Tibial nerve (tissue), 4 donors: ENCODE measurements at regions not wholly inside any gene's neighbourhood (a gene's known extent, or its start where the extent isn't known, plus 50 kb on each side); places are given as distances from the start of the nearest gene placed in this dataset.
A peak's percentile ranks its signal among the peaks of the same experiment; 100 is the strongest.

Source experiments
- DNase-seq, 2 donors: peaks; one replicate each; pipeline ENCODE4 v3.0.0-alpha.2; 2019; ENCODE audit warnings: low spot score in 2 of 2
- H3K27ac ChIP-seq, 4 donors: fragments of 200-600 bp; sonication (generic) in 3 of 4; one replicate each; pipeline ENCODE4 v1.5.1; 2017 to 2019; ENCODE audit warnings: mild to moderate bottlenecking in 1 of 4
- H3K27me3 ChIP-seq, 2 donors: fragments of 200-600 bp; sonication (generic) in 1 of 2; one replicate each; pipeline versions ENCODE4 v1.5.1 to v1.6.0; 2017 to 2019
- H3K36me3 ChIP-seq, 3 donors: fragments of 200-600 bp; sonication (generic); one replicate each; pipeline ENCODE4 v1.5.1; 2018 to 2019
- H3K4me1 ChIP-seq, 4 donors: fragments of 200-600 bp; sonication (generic) in 3 of 4; one replicate each; pipeline ENCODE4 v1.5.1; 2017 to 2019
- H3K4me3 ChIP-seq, 4 donors: fragments of 200-600 bp; sonication (generic) in 3 of 4; one replicate each; pipeline ENCODE4 v1.5.1; 2017 to 2019; ENCODE audit warnings: mild to moderate bottlenecking in 1 of 4, moderate library complexity in 1 of 4
- H3K9me3 ChIP-seq, 4 donors: fragments of 200-600 bp; sonication (generic) in 3 of 4; one replicate each; pipeline ENCODE4 v1.5.1; 2017 to 2019
- EP300 ChIP-seq, 2 donors: sonication (generic); formaldehyde crosslinking; IDR thresholded peaks; one replicate each; pipeline ENCODE4 v1.6.1; 2017; ENCODE audit warnings: antibody characterized with exemption in 2 of 2, mild to moderate bottlenecking in 1 of 2
- POLR2A ChIP-seq, 2 donors: fragments of 450-650 bp; IDR thresholded peaks; one replicate each; pipeline ENCODE4 v1.6.1; 2017; ENCODE audit warnings: antibody characterized with exemption in 2 of 2, mild to moderate bottlenecking in 2 of 2, moderate library complexity in 2 of 2
- WGBS, 2 donors: methylation state at CpG; one replicate each; pipeline ENCODE4 v1.1.5; 2018; 5-methylcytosine and 5-hydroxymethylcytosine counted together
- TF ChIP-seq, protein P1 (sequence below), 5 experiments: fragments of 200-600 bp in 3 of 5; fragments of 450-650 bp in 2 of 5; sonication (generic) in 3 of 5; IDR thresholded peaks; one replicate each; pipeline ENCODE4 v1.5.1; 2016 to 2019; ENCODE audit warnings: antibody characterized with exemption in 5 of 5, mild to moderate bottlenecking in 3 of 5, moderate library complexity in 2 of 5

DNA sequence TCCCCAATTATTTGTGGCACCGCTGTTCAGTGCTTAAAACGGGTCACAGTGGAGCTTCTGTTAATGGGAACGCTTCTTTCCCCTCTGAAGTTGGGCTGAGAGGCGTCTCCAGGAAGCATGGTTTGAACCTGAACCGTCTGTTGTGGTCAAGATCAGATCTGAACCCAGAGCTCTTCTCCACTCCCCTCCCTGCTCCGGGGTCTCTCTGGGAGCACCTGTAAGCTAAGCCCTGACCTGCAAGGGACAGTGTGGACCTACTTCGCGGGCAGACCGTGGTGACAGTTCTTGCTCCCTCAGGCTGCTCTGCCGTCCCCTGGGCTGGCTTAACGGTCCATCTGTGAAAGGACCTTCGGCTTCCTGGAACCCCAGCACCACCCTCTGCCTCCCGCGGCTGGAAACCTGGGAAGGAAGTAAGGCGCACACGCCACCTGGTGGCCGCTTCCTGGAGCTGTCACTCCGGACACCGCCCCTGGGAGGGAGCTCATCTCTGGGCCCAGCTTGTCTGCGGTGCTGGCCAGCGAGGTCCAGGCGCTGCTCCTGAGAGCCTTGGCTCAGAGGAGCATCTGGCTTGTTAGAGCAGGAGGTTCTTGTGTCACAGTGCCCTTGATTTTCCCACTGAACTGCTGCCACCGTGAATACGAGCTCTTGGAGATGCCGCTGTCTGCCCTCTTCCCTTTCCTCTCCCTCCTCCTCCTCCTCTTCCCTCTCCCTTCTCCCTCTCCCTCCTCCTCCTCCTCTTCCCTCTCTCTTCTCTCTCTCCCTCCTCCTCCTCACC lies 518.5 kb upstream of the EEF2KMT start:
- no peak overlapping the region for H3K4me3 ChIP-seq
- 20 to 22% methylated on average over 19 to 20 of the region's 25 CpGs for WGBS, 2 donors
- TF ChIP-seq, protein P1, sequence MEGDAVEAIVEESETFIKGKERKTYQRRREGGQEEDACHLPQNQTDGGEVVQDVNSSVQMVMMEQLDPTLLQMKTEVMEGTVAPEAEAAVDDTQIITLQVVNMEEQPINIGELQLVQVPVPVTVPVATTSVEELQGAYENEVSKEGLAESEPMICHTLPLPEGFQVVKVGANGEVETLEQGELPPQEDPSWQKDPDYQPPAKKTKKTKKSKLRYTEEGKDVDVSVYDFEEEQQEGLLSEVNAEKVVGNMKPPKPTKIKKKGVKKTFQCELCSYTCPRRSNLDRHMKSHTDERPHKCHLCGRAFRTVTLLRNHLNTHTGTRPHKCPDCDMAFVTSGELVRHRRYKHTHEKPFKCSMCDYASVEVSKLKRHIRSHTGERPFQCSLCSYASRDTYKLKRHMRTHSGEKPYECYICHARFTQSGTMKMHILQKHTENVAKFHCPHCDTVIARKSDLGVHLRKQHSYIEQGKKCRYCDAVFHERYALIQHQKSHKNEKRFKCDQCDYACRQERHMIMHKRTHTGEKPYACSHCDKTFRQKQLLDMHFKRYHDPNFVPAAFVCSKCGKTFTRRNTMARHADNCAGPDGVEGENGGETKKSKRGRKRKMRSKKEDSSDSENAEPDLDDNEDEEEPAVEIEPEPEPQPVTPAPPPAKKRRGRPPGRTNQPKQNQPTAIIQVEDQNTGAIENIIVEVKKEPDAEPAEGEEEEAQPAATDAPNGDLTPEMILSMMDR (IDR thresholded peaks at IDR 0.05), result peak; percentile 24 to 62 (median 41)
- no peak for TF ChIP-seq EP300 (IDR thresholded peaks at IDR 0.05)
- no peak for TF ChIP-seq POLR2A (IDR thresholded peaks at IDR 0.05)
- no peaks in the 10 kb centered on the region for H3K27me3 ChIP-seq
- no peaks in the 10 kb centered on the region for H3K4me1 ChIP-seq
- no peaks in the 10 kb centered on the region for H3K9me3 ChIP-seq
- peak; percentile 7 to 18 for DNase-seq
- no peak overlapping the region for H3K27ac ChIP-seq
- H3K36me3 ChIP-seq, result no peaks in the 10 kb centered on the region

DNA sequence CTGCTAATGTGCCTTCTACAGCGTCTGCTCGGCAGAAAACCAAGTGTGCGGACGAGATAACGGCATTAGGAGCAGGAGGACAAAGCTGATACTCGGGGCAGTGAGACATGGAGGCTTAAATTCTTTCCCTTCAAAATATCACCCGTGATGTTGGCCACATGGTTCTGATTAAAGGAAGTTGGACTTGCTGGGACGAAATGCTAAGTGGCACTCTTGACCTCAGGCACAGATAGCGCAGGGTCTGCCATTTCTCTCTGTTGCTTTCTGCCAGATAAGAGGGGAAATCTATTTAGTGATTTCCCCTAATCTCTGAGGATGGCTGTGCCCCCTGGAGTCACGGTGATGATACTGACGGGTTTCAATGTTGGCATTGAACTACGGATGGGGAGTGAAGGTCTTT lies 509.6 kb upstream of the EEF2KMT start:
- Histone ChIP-seq H3K4me3 (no peak overlapping the region), H3K4me1 (no peaks in the 10 kb centered on the region), H3K9me3 (no peaks in the 10 kb centered on the region), H3K27ac (no peak overlapping the region), H3K36me3 (no peaks in the 10 kb centered on the region), H3K27me3 (no peaks in the 10 kb centered on the region)
- 48 to 66% methylated on average over 12 of the region's 12 CpGs for WGBS, 2 donors
- TF ChIP-seq POLR2A (IDR thresholded peaks at IDR 0.05), result no peak
- TF ChIP-seq EP300 (IDR thresholded peaks at IDR 0.05), result no peak
- no peak for DNase-seq

DNA sequence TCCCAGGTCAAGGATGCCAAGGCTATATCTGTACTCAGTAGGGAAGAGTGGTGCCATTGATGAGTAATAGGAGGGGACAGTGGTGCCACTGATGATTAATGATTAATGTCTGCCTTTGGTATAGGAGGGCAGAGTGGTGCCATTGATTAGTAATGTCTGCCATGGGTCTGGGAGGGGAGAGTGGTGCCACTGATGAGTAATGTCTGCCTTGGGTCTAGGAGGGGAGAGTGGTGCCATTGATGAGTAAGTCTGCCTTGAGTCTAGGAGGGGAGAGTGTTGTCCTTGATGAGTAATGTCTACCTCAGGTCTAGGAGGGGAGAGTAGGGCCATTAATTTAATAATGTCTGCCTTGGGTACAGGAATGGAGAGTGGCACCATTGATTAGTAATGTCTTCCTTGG lies 507.8 kb upstream of the EEF2KMT start:
- no peak for DNase-seq
- Histone ChIP-seq H3K4me3 (no peak overlapping the region), H3K9me3 (peaks cover 0 to 8% (median 0%) of the 10 kb centered on the region in 4 donors), H3K27me3 (no peaks in the 10 kb centered on the region), H3K27ac (no peak overlapping the region), H3K4me1 (no peaks in the 10 kb centered on the region), H3K36me3 (no peaks in the 10 kb centered on the region)
- no peak for TF ChIP-seq EP300 (IDR thresholded peaks at IDR 0.05)

DNA sequence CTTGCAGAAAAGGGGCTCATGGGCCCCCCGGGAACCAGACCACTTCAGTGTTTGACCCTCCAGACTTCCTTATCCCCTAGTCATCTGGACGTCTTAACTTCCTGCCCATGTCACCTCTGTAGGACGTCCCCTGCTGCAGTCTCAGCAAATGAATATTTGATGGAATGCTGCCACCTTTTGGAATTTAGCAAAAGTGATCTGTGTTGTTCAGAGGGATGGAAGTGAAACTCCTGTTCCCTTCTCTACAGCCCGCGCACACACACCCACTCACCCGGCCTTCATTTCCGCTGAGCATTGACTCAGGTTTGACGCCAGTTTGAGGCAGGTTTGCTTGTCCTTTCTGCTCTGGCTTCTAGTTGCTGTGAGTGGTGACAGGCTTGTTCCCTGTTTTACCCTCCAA lies 507.2 kb upstream of the EEF2KMT start:
- WGBS, 2 donors, result 39% methylated on average over 8 of the region's 8 CpGs
- Histone ChIP-seq H3K27ac (no peak overlapping the region), H3K27me3 (no peaks in the 10 kb centered on the region), H3K4me3 (no peak overlapping the region), H3K9me3 (peaks cover 0 to 8% (median 0%) of the 10 kb centered on the region in 4 donors), H3K4me1 (no peaks in the 10 kb centered on the region), H3K36me3 (no peaks in the 10 kb centered on the region)
- no peak for TF ChIP-seq EP300 (IDR thresholded peaks at IDR 0.05)
- no peak for TF ChIP-seq POLR2A (IDR thresholded peaks at IDR 0.05)
- TF ChIP-seq, protein P1 (IDR thresholded peaks at IDR 0.05), result no peak
- no peak for DNase-seq

DNA sequence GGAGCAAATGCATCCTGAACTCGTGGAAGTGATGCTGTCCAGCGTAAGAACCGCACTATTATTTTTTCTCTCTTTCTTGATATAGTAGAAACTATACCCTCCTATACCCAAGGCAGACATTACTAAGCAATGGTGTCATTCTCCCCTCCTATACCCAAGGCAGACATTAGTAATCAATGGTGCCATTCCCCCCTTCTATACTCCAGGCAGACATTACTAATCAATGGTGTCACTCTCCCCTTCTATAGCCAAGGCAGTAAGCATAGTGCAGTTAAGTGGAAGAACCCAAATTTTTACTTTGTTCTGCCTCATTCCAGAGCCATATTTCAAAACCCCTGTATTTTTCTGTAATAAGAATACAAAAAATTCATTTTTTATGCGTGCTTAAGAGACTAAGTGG lies 506.2 kb upstream of the EEF2KMT start:
- 89 to 91% methylated on average over 4 of the region's 4 CpGs for WGBS, 2 donors
- H3K27ac ChIP-seq, result no peak overlapping the region
- no peaks in the 10 kb centered on the region for H3K36me3 ChIP-seq
- TF ChIP-seq POLR2A (IDR thresholded peaks at IDR 0.05), result no peak
- peaks cover 0 to 8% (median 0%) of the 10 kb centered on the region in 4 donors for H3K9me3 ChIP-seq
- no peaks in the 10 kb centered on the region for H3K4me1 ChIP-seq
- H3K27me3 ChIP-seq, result no peaks in the 10 kb centered on the region
- no peak overlapping the region for H3K4me3 ChIP-seq
- DNase-seq, result no peak

DNA sequence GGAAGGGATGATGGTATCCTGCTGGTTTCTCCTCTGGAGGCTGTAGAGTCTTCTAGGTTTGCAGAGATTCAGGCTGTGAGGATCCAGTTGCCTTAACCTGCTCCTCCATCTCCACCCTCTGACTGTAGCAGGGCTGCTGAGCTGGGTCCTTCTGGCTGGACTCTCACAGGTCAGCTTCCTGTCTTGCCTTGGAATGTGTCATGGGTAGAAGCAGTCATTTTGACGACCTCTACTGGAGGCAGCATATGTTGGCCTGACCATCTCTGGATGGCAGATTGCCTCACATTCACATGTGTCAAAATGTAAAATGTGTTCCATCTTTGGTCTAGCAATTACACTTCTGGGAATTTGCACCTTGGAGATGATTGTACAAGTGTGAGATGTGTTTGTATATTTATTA lies 504.4 kb upstream of the EEF2KMT start:
- Histone ChIP-seq H3K27me3 (no peaks in the 10 kb centered on the region), H3K4me3 (no peak overlapping the region), H3K27ac (no peak overlapping the region), H3K9me3 (peaks cover 0 to 8% (median 0%) of the 10 kb centered on the region in 4 donors), H3K36me3 (no peaks in the 10 kb centered on the region), H3K4me1 (no peaks in the 10 kb centered on the region)
- DNase-seq, result no peak
- WGBS, 2 donors, result 36 to 56% methylated on average over 1 of the region's 1 CpG
- TF ChIP-seq POLR2A (IDR thresholded peaks at IDR 0.05) (no peak), EP300 (IDR thresholded peaks at IDR 0.05) (no peak)
- TF ChIP-seq, protein P1 (IDR thresholded peaks at IDR 0.05), result no peak
